ENCODE measurements at regions not wholly inside any gene's neighbourhood (a gene's known extent, or its start where the extent isn't known, plus 50 kb on each side); places are given as distances from the start of the nearest gene placed in this dataset.
"Not testable (repeated sequence)": the region's sequence is repeated elsewhere in the genome, so short reads cannot be mapped to it uniquely, and the experiment has no call there.

GRCh38 chr4:38420254-38420653 is 243.7 kb upstream of the KLF3 start:
- DNase-seq (ENCODE audit: low read depth): not testable (repeated sequence)

GRCh38 chr4:38422850-38423249 is 241.1 kb upstream of the KLF3 start:
- DNase-seq (ENCODE audit: low read depth): no peak

GRCh38 chr4:38424151-38424871 is 239.7 kb upstream of the KLF3 start:
- DNase-seq (ENCODE audit: low read depth): no peak

GRCh38 chr4:38426532-38426931 is 237.5 kb upstream of the KLF3 start:
- DNase-seq (ENCODE audit: low read depth): no peak

- DNase-seq (ENCODE audit: low read depth): no peak
Measured at GRCh38 chr4:38430841-38431240, 233.2 kb upstream of the KLF3 start.

GRCh38 chr4:38442073-38442788 is 221.8 kb upstream of the KLF3 start:
- DNase-seq (ENCODE audit: low read depth): no peak

GRCh38 chr4:38449506-38450174 is 214.4 kb upstream of the KLF3 start:
- no peak for DNase-seq (ENCODE audit: low read depth)

GRCh38 chr4:38452009-38452408 is 212.0 kb upstream of the KLF3 start:
- DNase-seq (ENCODE audit: low read depth): no peak

DNA sequence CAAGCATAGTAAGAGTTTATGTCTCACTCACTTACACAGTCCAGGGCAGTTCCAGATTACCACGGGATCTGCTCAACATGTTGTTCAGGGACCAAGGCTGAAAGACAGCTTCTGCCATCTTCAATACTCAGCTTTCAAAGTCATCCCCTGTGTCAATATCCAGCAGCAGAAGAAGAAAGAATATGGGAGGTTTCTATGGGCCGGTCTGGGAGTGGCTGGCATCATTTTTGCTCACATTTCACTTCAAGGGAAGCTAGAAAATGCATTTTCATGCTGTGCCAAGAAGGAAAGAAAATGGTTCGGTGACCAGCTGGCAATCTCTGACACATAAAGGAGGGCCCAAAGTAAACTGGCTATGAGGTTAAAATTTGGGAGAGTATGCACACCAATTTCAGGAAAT is 211.5 kb upstream of the KLF3 start:
- no peak for DNase-seq (ENCODE audit: low read depth)

GRCh38 chr4:38453253-38453881 is 210.6 kb upstream of the KLF3 start:
- no peak for DNase-seq (ENCODE audit: low read depth)

DNA sequence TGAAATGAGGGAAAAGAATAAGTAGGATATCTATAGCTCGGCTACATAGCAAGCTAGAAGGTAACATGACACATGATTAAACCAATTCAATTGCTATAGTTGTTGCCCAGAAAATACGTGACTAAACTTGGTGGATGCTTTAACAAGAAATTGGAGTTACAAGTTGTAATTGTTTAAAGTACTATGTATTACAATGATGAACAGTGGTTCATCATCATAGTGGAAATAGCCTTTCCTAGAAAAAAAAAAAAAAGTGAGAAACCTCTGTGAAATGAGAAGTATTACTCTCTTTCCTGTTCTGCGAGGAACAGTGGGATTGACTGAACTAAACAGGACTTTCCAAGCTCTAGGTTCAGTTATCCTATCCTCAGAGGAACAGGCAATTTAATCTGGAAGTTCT is 209.7 kb upstream of the KLF3 start:
- DNase-seq (ENCODE audit: low read depth): no peak

DNA sequence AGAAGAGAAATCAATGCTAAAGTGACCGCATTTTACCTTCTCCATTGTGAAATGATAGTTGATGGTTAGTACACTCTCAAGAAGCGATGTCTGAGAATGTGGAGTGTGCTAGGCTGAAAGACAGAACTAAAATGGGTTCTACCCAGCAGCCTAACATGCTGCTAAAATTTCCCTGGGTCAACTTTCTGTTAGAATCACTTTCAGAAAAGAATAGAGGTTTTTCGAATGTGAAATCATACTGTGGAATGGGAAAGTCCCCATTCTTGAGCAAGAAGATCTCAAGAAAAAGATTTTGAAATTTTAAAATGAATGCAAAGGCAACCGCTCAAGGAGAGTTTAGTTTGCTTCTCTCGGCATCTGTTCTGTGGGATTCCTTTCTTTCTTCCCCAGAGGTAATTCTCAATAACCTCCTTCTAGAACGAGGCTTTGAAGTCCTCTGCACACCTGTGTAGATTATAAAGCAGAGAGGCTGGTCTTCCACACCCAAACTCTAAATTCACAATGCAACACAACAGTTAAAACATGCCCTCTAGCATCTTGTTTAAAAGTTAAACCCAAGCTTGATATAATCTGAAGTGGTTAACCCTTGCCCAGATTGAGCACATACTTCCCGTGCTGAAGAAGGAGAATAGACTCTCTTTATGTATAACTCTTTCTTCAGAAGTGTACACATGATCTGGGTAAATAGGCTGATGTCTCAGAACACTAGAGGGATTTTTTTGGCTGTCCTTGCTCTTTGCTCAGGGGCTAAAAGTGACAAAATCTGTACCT is 208.7 kb upstream of the KLF3 start:
- DNase-seq (ENCODE audit: low read depth): no peak

- no peak for DNase-seq (ENCODE audit: low read depth)
Measured at GRCh38 chr4:38456096-38456495, 207.9 kb upstream of the KLF3 start.

DNA sequence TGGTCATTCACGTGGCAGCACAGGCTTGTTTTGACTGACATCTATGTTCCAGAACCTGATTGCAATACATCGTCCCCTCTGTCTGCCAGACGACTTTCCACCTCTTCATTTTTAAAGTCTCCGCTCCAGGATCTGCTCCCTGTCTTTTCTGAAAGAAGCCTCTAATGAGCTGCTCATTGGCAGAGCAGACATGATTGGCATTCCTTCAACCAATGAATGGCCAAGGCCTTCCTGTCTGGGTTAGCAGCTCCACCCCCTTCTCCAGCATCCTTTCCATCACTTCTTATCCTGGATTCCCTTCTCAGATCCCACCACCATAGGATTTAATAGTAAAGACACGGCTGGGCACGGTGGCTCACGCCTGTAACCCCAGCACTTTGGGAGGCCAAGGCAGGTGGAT is 202.7 kb upstream of the KLF3 start:
- no peak for DNase-seq (ENCODE audit: low read depth)

- no peak for DNase-seq (ENCODE audit: low read depth)
Measured at GRCh38 chr4:38462367-38463055, 201.5 kb upstream of the KLF3 start.

- no peak for DNase-seq (ENCODE audit: low read depth)
Measured at GRCh38 chr4:38463268-38463958, 200.6 kb upstream of the KLF3 start.

DNA sequence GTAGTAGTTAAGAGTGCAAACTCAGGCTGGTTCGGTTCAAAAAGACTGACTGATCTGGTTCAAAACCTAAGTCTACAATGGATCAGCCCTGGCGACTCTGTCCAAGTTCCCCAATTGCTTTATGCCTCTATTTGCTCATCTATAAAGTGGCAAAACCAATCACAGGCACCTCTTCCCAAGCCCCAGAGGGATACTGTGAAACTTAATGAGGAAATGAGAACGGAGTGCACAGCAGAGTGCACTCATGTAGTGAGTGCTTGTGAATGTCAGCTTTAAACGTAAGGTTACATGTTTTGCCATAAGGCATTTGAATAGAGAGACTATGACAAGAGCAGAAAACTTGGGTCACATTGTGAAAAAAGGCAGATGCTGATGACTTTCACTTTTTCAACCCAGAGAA is 199.7 kb upstream of the KLF3 start:
- DNase-seq (ENCODE audit: low read depth): no peak

DNA sequence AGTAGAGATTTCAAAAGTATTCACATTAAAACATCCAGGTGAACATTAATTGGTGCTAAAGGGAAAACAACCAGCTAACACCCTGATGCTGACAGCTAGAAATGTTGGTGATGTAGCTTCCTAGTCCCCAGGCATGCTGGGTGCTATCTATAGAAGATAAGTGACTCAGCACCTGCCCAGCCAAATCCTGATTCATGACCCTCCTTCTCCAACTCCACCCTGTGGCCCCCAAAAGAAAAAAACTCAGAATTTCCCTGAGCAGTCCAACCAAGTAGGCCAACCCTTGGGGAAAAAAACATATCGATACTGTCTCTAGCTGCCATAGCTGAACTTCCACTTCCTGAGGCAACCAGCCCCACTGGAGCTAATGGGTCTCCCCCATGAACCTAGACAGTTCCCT is 197.6 kb upstream of the KLF3 start:
- no peak for DNase-seq (ENCODE audit: low read depth)

DNA sequence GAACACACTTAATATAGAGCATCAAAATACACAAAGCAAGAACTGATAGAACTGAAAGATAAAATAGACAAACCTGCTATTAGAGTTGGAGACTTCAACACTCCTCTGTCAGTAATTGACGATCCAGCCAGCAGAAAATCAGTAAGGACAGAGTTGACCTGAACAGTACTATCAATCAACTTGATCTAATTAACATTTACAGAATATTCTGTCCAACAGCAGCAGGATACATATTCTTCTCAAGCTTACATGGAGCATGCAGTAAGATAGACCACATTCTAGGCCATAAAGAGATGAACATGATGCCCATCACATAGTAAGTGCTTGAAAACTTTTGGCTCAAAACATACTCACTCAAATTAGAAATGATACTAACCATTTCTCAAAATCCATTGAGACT is 196.7 kb upstream of the KLF3 start:
- no peak for DNase-seq (ENCODE audit: low read depth)

DNA sequence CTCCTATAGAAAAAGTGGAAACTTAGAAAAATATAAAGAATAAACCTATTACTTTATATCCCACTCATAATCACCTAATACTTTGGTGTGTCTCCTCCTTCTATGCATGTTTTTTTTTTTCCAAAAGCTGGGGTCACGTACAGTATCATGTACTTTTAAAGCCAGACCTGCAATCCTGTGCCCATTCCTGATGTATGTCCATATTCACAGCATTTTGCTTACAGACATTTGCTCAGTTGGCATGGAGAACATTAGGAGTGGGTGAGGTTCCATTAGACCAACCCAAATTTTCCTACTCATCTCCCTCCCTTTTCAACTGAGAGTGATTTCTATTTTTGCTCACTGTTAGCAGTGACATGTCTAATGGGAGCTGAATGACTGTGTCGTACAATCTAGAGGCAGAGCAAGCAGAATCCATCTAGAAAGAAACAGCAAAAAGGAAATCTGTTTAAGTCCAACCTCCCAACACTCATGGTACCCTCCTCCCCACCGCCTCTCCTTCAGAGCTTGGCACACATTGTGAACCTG is 195.6 kb upstream of the KLF3 start:
- DNase-seq (ENCODE audit: low read depth): no peak

DNA sequence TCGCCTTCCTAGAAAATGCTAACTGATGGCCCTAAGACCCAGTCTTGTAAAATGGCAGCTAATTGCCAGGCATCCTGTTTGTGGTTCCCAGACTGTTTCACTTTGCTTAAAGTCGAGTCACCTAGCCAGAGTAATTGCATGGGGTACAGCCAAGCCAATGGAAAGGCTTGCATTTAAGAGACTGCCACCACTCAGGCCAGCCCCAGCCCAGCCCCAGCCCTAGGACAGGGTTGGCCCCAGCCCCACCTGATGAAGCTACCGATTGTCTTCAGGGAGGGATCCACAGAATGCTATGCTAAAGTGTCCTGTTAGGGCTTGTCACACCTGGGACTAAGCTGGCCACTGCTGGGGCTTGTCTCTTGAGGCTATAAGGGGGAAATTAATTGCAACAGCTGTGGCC is 194.6 kb upstream of the KLF3 start:
- no peak for DNase-seq (ENCODE audit: low read depth)

Measured in stimulated activated CD4-positive, alpha-beta T cell treated with anti-CD3 and anti-CD28 coated beads, Interleukin-2, amount 100 ng/mL, for 4 hours (primary cell).